ENCODE measurements at regions not wholly inside any gene's neighbourhood (a gene's known extent, or its start where the extent isn't known, plus 50 kb on each side); places are given as distances from the start of the nearest gene placed in this dataset.

DNA sequence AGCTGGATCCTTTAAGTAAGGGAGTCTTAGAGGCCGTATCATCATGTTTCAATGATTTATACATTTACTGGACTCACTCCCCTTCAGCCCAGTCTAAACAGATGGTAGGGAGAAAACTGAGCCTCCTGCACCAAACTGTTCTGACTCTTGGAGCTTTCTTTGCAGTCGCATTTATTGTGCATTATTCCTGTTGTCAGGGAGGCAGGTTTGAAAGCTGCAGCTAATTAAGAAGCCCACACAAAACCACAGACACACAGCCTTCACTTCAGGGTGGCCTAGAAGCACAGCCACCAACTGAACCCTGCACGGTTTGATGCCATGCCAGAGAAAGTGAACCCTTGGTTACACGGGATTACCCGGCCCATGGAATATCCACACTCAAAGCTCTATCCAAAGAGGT is 911.0 kb downstream of the UQCRFS1 start:
- TF ChIP-seq POLR2A (IDR thresholded peaks at IDR 0.05; ENCODE audit: low read depth, low read length) (no peak), EZH2 (IDR thresholded peaks at IDR 0.05; ENCODE audit: borderline replicate concordance, low read depth, low read length, severe bottlenecking) (no peak), JUN (IDR thresholded peaks at IDR 0.05; ENCODE audit: borderline replicate concordance, insufficient read depth, insufficient read length, low read depth) (no peak), FOS (IDR thresholded peaks at IDR 0.05; ENCODE audit: borderline replicate concordance, insufficient read depth, low read length) (no peak)
- TF ChIP-seq, protein P1, sequence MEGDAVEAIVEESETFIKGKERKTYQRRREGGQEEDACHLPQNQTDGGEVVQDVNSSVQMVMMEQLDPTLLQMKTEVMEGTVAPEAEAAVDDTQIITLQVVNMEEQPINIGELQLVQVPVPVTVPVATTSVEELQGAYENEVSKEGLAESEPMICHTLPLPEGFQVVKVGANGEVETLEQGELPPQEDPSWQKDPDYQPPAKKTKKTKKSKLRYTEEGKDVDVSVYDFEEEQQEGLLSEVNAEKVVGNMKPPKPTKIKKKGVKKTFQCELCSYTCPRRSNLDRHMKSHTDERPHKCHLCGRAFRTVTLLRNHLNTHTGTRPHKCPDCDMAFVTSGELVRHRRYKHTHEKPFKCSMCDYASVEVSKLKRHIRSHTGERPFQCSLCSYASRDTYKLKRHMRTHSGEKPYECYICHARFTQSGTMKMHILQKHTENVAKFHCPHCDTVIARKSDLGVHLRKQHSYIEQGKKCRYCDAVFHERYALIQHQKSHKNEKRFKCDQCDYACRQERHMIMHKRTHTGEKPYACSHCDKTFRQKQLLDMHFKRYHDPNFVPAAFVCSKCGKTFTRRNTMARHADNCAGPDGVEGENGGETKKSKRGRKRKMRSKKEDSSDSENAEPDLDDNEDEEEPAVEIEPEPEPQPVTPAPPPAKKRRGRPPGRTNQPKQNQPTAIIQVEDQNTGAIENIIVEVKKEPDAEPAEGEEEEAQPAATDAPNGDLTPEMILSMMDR (IDR thresholded peaks at IDR 0.05; ENCODE audit: extremely low read depth in 1 of 2, insufficient read depth in 1 of 2, low read depth in 1 of 2, low read length in 2 of 2) = no peak
- CTCF ChIA-PET = no interaction called here
- BruUV-seq (replicated peaks) = no TSS peak
- POLR2A ChIA-PET = no interaction called here
- Histone ChIP-seq H3K4me2 (ENCODE audit: insufficient read depth, low read length) (no peak overlapping the region), H3K9me1 (replicated peaks; ENCODE audit: control insufficient read depth, extremely low read depth, insufficient read depth, low read length) (no peaks in the 10 kb centered on the region), H3K4me1 (ENCODE audit: control insufficient read depth, extremely low read depth, insufficient read depth, low read length) (no peaks in the 10 kb centered on the region), H3K36me3 (ENCODE audit: control insufficient read depth in 2 of 2, extremely low read depth in 1 of 2, insufficient read depth in 2 of 2, low read length in 2 of 2) (no peaks in the 10 kb centered on the region), H3K9ac (replicated peaks; ENCODE audit: extremely low read depth, insufficient read depth, low read length) (no peak overlapping the region), H4K20me1 (replicated peaks; ENCODE audit: control insufficient read depth, extremely low read depth, insufficient read depth, low read length) (no peaks in the 10 kb centered on the region), H3K9me3 (replicated peaks; ENCODE audit: control insufficient read depth, insufficient read depth, low read length) (no peaks in the 10 kb centered on the region), H3K4me3 (replicated peaks in 1 of 3; ENCODE audit: insufficient read depth in 1 of 3, low read depth in 1 of 3, low read length in 3 of 3) (no peak overlapping the region), H3K27me3 (ENCODE audit: control insufficient read depth in 2 of 2, insufficient read depth in 2 of 2, low read length in 2 of 2) (no peaks in the 10 kb centered on the region), H3K27ac (ENCODE audit: insufficient read depth, low read depth, low read length) (no peak overlapping the region), H2AFZ (ENCODE audit: low read depth, low read length) (no peak overlapping the region), H3K79me2 (ENCODE audit: control insufficient read depth, insufficient read depth, low read length) (no peaks in the 10 kb centered on the region)
- FAIRE-seq (no peak), DNase-seq (ENCODE audit: low read depth, low spot score) (no peak)
- dilution Hi-C loops (cut with MboI; ENCODE audit: extremely low pct_ligation_motif_present, low sequenced_read_pairs) = no loop called here
- intact Hi-C loops (cut with micrococcal nuclease) = no loop called here

DNA sequence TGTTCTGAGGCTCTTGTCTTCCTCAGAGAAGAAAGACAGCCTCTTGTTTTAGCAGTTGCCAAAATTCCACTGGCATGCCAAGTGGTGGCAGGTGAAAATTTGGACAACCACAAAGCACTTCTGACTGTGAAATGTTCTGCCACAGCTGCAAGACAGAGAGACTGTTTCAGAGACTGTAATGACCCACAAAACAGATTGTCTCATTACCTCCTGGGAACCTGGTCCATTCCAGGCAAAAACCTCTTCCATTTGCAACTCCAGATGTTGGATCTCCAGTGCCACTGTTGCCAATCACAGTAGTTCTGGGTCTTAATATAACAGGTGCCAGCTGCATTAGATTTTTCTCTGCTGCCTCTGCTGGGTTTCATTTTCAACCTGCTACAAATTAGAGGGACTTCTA is 911.5 kb downstream of the UQCRFS1 start:
- Histone ChIP-seq H3K79me2 (ENCODE audit: control insufficient read depth, insufficient read depth, low read length) (no peaks in the 10 kb centered on the region), H3K9me1 (replicated peaks; ENCODE audit: control insufficient read depth, extremely low read depth, insufficient read depth, low read length) (no peaks in the 10 kb centered on the region), H3K27me3 (ENCODE audit: control insufficient read depth in 2 of 2, insufficient read depth in 2 of 2, low read length in 2 of 2) (no peaks in the 10 kb centered on the region), H3K9me3 (replicated peaks; ENCODE audit: control insufficient read depth, insufficient read depth, low read length) (no peaks in the 10 kb centered on the region), H3K27ac (ENCODE audit: insufficient read depth, low read depth, low read length) (no peak overlapping the region), H3K4me3 (replicated peaks in 1 of 3; ENCODE audit: insufficient read depth in 1 of 3, low read depth in 1 of 3, low read length in 3 of 3) (no peak overlapping the region), H2AFZ (ENCODE audit: low read depth, low read length) (no peak overlapping the region), H3K4me1 (ENCODE audit: control insufficient read depth, extremely low read depth, insufficient read depth, low read length) (no peaks in the 10 kb centered on the region), H3K4me2 (ENCODE audit: insufficient read depth, low read length) (no peak overlapping the region), H4K20me1 (replicated peaks; ENCODE audit: control insufficient read depth, extremely low read depth, insufficient read depth, low read length) (no peaks in the 10 kb centered on the region), H3K9ac (replicated peaks; ENCODE audit: extremely low read depth, insufficient read depth, low read length) (no peak overlapping the region), H3K36me3 (ENCODE audit: control insufficient read depth in 2 of 2, extremely low read depth in 1 of 2, insufficient read depth in 2 of 2, low read length in 2 of 2) (no peaks in the 10 kb centered on the region)
- FAIRE-seq (no peak), DNase-seq (ENCODE audit: low read depth, low spot score) (no peak)
- ChIA-PET CTCF (no interaction called here), POLR2A (no interaction called here)
- no TSS peak for BruUV-seq (replicated peaks)
- intact Hi-C loops (cut with micrococcal nuclease) (no loop called here), dilution Hi-C loops (cut with MboI; ENCODE audit: extremely low pct_ligation_motif_present, low sequenced_read_pairs) (no loop called here)
- no peak for TF ChIP-seq FOS (IDR thresholded peaks at IDR 0.05; ENCODE audit: borderline replicate concordance, insufficient read depth, low read length)
- TF ChIP-seq POLR2A (IDR thresholded peaks at IDR 0.05; ENCODE audit: low read depth, low read length) = no peak
- no peak for TF ChIP-seq POLR2AphosphoS5 (IDR thresholded peaks at IDR 0.05; ENCODE audit: insufficient read depth, low read depth, low read length)
- TF ChIP-seq MYC (IDR thresholded peaks at IDR 0.05; ENCODE audit: low read depth, low read length) = no peak
- TF ChIP-seq, protein P1 (IDR thresholded peaks at IDR 0.05; ENCODE audit: extremely low read depth in 1 of 2, insufficient read depth in 1 of 2, low read depth in 1 of 2, low read length in 2 of 2) = no peak
- TF ChIP-seq, protein P2, sequence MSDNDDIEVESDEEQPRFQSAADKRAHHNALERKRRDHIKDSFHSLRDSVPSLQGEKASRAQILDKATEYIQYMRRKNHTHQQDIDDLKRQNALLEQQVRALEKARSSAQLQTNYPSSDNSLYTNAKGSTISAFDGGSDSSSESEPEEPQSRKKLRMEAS (IDR thresholded peaks at IDR 0.05; ENCODE audit: insufficient read depth, insufficient read length) = no peak
- no peak for TF ChIP-seq JUN (IDR thresholded peaks at IDR 0.05; ENCODE audit: borderline replicate concordance, insufficient read depth, insufficient read length, low read depth)
- no peak for TF ChIP-seq EZH2 (IDR thresholded peaks at IDR 0.05; ENCODE audit: borderline replicate concordance, low read depth, low read length, severe bottlenecking)

All from endothelial cell of umbilical vein (primary cell).